ENCODE measurements at regions not wholly inside any gene's neighbourhood (a gene's known extent, or its start where the extent isn't known, plus 50 kb on each side); places are given as distances from the start of the nearest gene placed in this dataset.
"Not testable (repeated sequence)": the region's sequence is repeated elsewhere in the genome, so short reads cannot be mapped to it uniquely, and the experiment has no call there.

DNA sequence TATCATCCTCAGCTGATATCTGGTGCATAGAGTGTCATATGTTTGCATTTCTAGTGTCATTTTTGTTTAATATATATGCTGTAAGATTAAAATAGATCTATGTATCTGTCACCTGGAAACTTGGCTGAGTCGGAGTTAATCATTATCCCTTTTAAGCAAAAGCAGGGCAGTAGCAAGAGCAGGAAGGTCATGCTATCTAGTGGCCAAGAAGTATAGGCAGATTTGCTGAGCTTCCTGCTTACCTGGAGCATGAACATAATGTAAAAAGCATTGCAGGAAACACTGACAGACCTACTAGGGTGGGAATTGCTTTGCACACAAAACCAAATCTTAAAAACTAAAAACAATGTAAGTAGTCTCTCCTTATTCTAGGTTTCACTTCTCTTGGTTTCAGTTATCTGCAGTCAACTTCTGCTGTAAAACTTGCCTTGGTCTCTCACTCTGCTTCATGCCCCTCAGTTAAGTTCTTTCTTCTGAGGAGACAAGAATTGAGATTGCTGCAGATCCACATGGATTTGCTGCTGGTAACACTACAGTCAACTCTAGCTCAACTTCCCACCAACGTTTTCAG is 295.3 kb downstream of the CDH7 start:
- H3K4me1 ChIP-seq (ENCODE audit: control insufficient read depth, insufficient read depth, low read length) = no peaks in the 10 kb centered on the region
- H3K27me3 ChIP-seq (ENCODE audit: control insufficient read depth, insufficient read depth, low read length) = no peaks in the 10 kb centered on the region
- no peak overlapping the region for H3K27ac ChIP-seq (ENCODE audit: low read length)
- WGBS (ENCODE audit: insufficient coverage, low lambda C conversion rate) = no CpG with 5 or more reads among the region's 2 CpGs
- H3K36me3 ChIP-seq (ENCODE audit: control insufficient read depth, insufficient read depth, low read length) = no peaks in the 10 kb centered on the region
- DNase-seq = peak; percentile 9 to 58
- H3K9me3 ChIP-seq (ENCODE audit: control insufficient read depth, low read depth, low read length) = no peaks in the 10 kb centered on the region
- no peak overlapping the region for H3K4me3 ChIP-seq (ENCODE audit: low read length)

- Histone ChIP-seq H3K27ac (ENCODE audit: low read length) (no peak overlapping the region), H3K27me3 (ENCODE audit: control insufficient read depth, insufficient read depth, low read length) (no peaks in the 10 kb centered on the region), H3K4me3 (ENCODE audit: low read length) (no peak overlapping the region), H3K4me1 (ENCODE audit: control insufficient read depth, insufficient read depth, low read length) (no peaks in the 10 kb centered on the region), H3K36me3 (ENCODE audit: control insufficient read depth, insufficient read depth, low read length) (no peaks in the 10 kb centered on the region), H3K9me3 (ENCODE audit: control insufficient read depth, low read depth, low read length) (no peaks in the 10 kb centered on the region)
- no peak for DNase-seq
- WGBS (ENCODE audit: insufficient coverage, low lambda C conversion rate) = 20% methylated on average over 1 of the region's 2 CpGs
Measured at GRCh38 chr18:66043009-66043408, 292.2 kb downstream of the CDH7 start.

DNA sequence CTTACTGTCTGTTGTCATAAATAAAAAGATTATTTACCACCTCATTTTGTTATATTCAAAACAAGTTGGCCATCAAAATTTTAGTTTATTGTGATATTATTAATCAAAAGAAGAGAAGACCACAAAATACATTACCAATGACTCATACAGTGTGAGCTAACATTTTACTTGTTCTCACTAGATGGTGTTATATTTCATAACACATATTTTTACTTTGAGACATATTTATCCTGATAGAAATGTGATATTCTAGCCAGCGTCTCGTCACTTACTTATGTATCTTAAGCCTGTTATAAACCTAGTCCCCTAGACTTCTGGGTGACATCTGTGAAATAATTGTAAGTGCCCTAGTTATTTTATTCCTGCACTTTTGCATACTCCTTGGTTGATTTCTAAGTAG is 263.2 kb downstream of the CDH7 start:
- DNase-seq = no peak
- H3K27me3 ChIP-seq (ENCODE audit: control insufficient read depth, insufficient read depth, low read length) = no peaks in the 10 kb centered on the region
- H3K4me3 ChIP-seq (ENCODE audit: low read length) = no peak overlapping the region
- H3K4me1 ChIP-seq (ENCODE audit: control insufficient read depth, insufficient read depth, low read length) = no peaks in the 10 kb centered on the region
- H3K9me3 ChIP-seq (ENCODE audit: control insufficient read depth, low read depth, low read length) = no peaks in the 10 kb centered on the region
- no peaks in the 10 kb centered on the region for H3K36me3 ChIP-seq (ENCODE audit: control insufficient read depth, insufficient read depth, low read length)
- H3K27ac ChIP-seq (ENCODE audit: low read length) = no peak overlapping the region
- 94% methylated on average over 2 of the region's 2 CpGs for WGBS (ENCODE audit: insufficient coverage, low lambda C conversion rate)

DNA sequence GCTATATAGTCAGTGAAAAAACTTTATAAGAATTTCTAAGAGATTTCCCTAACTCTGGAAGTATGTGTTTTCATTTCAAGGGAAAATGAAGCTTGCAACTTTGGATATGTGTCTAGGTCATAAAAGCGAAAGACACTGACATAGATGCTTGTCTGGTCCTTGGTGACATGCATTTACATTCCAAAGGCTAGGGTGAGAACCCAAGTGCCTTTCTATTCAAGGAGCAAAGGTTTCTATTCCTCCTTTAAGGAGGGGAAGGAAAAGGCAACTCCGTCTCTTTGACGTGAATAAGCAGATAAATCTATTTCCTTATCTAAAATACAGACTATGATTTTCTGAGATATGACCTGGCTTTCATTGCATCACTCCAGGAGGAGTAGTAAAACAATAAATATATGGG is 261.1 kb downstream of the CDH7 start:
- H3K4me3 ChIP-seq (ENCODE audit: low read length) = no peak overlapping the region
- H3K36me3 ChIP-seq (ENCODE audit: control insufficient read depth, insufficient read depth, low read length) = no peaks in the 10 kb centered on the region
- no peak for DNase-seq
- H3K27me3 ChIP-seq (ENCODE audit: control insufficient read depth, insufficient read depth, low read length) = no peaks in the 10 kb centered on the region
- WGBS (ENCODE audit: insufficient coverage, low lambda C conversion rate) = 71% methylated on average over 1 of the region's 3 CpGs
- H3K9me3 ChIP-seq (ENCODE audit: control insufficient read depth, low read depth, low read length) = no peaks in the 10 kb centered on the region
- no peaks in the 10 kb centered on the region for H3K4me1 ChIP-seq (ENCODE audit: control insufficient read depth, insufficient read depth, low read length)
- no peak overlapping the region for H3K27ac ChIP-seq (ENCODE audit: low read length)

DNA sequence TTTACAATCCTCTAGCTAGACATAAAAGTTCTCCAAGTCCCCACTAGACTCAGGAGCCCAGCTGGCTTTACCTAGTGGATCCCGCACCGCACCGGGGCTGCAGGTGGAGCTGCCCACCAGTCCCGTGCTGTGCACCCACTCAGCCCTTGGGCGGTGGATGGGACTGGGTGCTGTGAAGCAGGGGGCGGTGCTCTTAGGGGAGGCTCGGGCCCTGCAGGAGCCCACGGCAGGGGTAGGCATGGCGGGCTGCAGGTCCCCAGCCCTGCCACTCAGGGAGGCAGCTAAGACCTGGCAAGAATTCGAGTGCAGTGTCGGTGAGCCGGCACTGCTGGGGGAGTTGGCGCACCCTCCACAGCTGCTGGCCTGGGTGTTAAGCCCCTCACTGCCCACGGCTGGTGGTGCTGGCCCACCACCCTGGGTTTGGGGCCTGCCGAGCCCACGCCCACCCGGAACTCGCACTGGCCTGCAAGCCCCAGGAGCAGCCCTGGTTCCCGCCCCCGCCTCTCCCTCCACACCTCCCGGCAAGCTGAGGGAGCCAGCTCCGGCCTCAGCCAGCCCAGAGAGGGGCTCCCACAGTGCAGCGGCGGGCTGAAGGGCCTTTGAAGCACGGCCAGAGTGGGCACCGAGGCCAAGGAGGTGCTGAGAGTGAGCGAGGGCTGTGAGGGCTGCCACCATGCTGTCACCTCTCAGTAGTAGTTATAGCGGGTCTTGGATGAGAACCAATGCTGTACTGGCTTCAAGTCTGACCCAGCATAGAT is 255.2 kb downstream of the CDH7 start:
- H3K9me3 ChIP-seq (ENCODE audit: control insufficient read depth, low read depth, low read length) = peaks cover 7% of the 10 kb centered on the region
- no peak for DNase-seq
- no CpG with 5 or more reads among the region's 28 CpGs for WGBS (ENCODE audit: insufficient coverage, low lambda C conversion rate)
- no peak overlapping the region for H3K27ac ChIP-seq (ENCODE audit: low read length)
- no peaks in the 10 kb centered on the region for H3K27me3 ChIP-seq (ENCODE audit: control insufficient read depth, insufficient read depth, low read length)
- no peaks in the 10 kb centered on the region for H3K36me3 ChIP-seq (ENCODE audit: control insufficient read depth, insufficient read depth, low read length)
- no peaks in the 10 kb centered on the region for H3K4me1 ChIP-seq (ENCODE audit: control insufficient read depth, insufficient read depth, low read length)
- no peak overlapping the region for H3K4me3 ChIP-seq (ENCODE audit: low read length)

DNA sequence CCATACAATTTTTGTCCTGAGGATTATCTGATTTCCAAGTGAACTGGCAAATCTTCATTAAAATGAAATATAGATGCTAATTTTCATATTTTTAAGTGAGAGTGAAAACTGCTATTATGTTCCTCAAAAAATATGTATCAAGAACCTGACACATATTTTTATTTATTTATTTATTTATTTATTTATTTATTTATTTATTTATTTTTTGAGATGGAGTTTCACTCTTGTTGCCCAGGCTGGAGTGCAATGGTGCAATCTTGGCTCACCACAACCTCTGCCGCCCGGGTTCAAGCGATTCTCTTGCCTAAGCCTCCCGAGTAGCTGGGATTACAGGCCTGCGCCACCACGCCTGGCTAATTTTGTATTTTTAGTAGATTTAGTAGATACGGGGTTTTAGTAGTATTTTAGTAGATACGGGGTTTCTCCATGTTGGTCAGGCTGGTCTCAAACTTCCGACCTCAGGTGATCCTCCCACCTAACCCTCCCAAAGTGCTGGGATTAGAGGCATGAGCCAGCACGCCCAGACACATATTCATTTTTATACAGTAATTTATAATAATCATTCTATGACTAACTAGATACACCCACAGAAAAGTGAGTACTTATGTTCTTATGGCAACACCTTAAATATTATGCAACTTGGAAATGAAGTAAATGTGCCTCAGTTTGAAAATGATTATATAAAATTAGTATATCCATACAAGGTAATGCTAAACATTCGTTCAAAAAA is 248.3 kb downstream of the CDH7 start:
- not testable (repeated sequence) for H3K27me3 ChIP-seq (ENCODE audit: control insufficient read depth, insufficient read depth, low read length); H3K4me1 ChIP-seq (ENCODE audit: control insufficient read depth, insufficient read depth, low read length); H3K9me3 ChIP-seq (ENCODE audit: control insufficient read depth, low read depth, low read length); H3K36me3 ChIP-seq (ENCODE audit: control insufficient read depth, insufficient read depth, low read length); DNase-seq; H3K4me3 ChIP-seq (ENCODE audit: low read length); H3K27ac ChIP-seq (ENCODE audit: low read length)
- WGBS (ENCODE audit: insufficient coverage, low lambda C conversion rate) = 100% methylated on average over 2 of the region's 11 CpGs

- Histone ChIP-seq H3K27me3 (ENCODE audit: control insufficient read depth, insufficient read depth, low read length) (no peaks in the 10 kb centered on the region), H3K27ac (ENCODE audit: low read length) (no peak overlapping the region), H3K4me3 (ENCODE audit: low read length) (no peak overlapping the region), H3K9me3 (ENCODE audit: control insufficient read depth, low read depth, low read length) (no peaks in the 10 kb centered on the region), H3K36me3 (ENCODE audit: control insufficient read depth, insufficient read depth, low read length) (no peaks in the 10 kb centered on the region), H3K4me1 (ENCODE audit: control insufficient read depth, insufficient read depth, low read length) (no peaks in the 10 kb centered on the region)
- WGBS (ENCODE audit: insufficient coverage, low lambda C conversion rate) = 100% methylated on average over 2 of the region's 3 CpGs
- DNase-seq = no peak
Measured at GRCh38 chr18:65995206-65995605, 244.4 kb downstream of the CDH7 start.

DNA sequence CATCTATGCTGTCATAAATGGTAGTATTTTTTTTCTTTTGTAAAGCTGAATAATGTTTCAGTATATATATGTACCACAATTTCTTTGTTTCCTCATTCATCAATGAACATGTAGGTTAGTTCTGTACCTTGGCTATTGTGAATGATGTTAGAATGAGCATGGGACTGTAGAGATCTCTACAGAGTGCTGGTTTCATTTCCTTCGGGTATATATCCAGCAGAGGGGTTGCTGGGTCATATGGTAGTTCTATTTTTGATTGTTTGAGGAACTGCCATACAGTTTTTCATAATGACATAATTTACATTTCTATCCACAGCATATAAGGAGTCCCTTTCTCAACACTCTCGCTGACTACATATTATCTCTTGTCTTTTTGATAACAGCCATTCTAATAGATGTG is 243.5 kb downstream of the CDH7 start:
- 100% methylated on average over 1 of the region's 2 CpGs for WGBS (ENCODE audit: insufficient coverage, low lambda C conversion rate)
- Histone ChIP-seq H3K27me3 (ENCODE audit: control insufficient read depth, insufficient read depth, low read length) (no peaks in the 10 kb centered on the region), H3K4me1 (ENCODE audit: control insufficient read depth, insufficient read depth, low read length) (no peaks in the 10 kb centered on the region), H3K27ac (ENCODE audit: low read length) (no peak overlapping the region), H3K9me3 (ENCODE audit: control insufficient read depth, low read depth, low read length) (no peaks in the 10 kb centered on the region), H3K4me3 (ENCODE audit: low read length) (no peak overlapping the region), H3K36me3 (ENCODE audit: control insufficient read depth, insufficient read depth, low read length) (no peaks in the 10 kb centered on the region)
- no peak for DNase-seq

- WGBS (ENCODE audit: insufficient coverage, low lambda C conversion rate) = 89% methylated on average over 3 of the region's 3 CpGs
- H3K4me3 ChIP-seq (ENCODE audit: low read length) = no peak overlapping the region
- H3K9me3 ChIP-seq (ENCODE audit: control insufficient read depth, low read depth, low read length) = no peaks in the 10 kb centered on the region
- no peaks in the 10 kb centered on the region for H3K4me1 ChIP-seq (ENCODE audit: control insufficient read depth, insufficient read depth, low read length)
- no peaks in the 10 kb centered on the region for H3K36me3 ChIP-seq (ENCODE audit: control insufficient read depth, insufficient read depth, low read length)
- no peak for DNase-seq
- H3K27me3 ChIP-seq (ENCODE audit: control insufficient read depth, insufficient read depth, low read length) = no peaks in the 10 kb centered on the region
- H3K27ac ChIP-seq (ENCODE audit: low read length) = no peak overlapping the region
Measured at GRCh38 chr18:65990944-65991708, 240.3 kb downstream of the CDH7 start.

GRCh38 chr18:65990174-65990690 is 239.4 kb downstream of the CDH7 start:
- Histone ChIP-seq H3K4me1 (ENCODE audit: control insufficient read depth, insufficient read depth, low read length) (no peaks in the 10 kb centered on the region), H3K4me3 (ENCODE audit: low read length) (no peak overlapping the region), H3K9me3 (ENCODE audit: control insufficient read depth, low read depth, low read length) (no peaks in the 10 kb centered on the region), H3K27ac (ENCODE audit: low read length) (no peak overlapping the region), H3K27me3 (ENCODE audit: control insufficient read depth, insufficient read depth, low read length) (no peaks in the 10 kb centered on the region), H3K36me3 (ENCODE audit: control insufficient read depth, insufficient read depth, low read length) (no peaks in the 10 kb centered on the region)
- DNase-seq = no peak
- WGBS (ENCODE audit: insufficient coverage, low lambda C conversion rate) = 100% methylated on average over 1 of the region's 2 CpGs
